Heart right ventricle (tissue), 16 donors: ENCODE measurements at regions not wholly inside any gene's neighbourhood (a gene's known extent, or its start where the extent isn't known, plus 50 kb on each side); places are given as distances from the start of the nearest gene placed in this dataset.

Experiments used
- ATAC-seq, 8 donors: fragments of 200-7000 bp; cut with Tn5 transposase; one replicate each; pipeline ENCODE4 v1.9.1; 2020; ENCODE audit warnings: mild to moderate bottlenecking in 8 of 8, moderate library complexity in 8 of 8, moderate number of reproducible peaks in 1 of 8
- DNase-seq, 2 donors: peaks; one replicate each; pipeline ENCODE4 v3.0.0-alpha.2; 2020
- H3K27ac ChIP-seq, 10 donors: fragments of 200-600 bp; sonication (generic) in 2 of 10; one replicate each; pipeline versions ENCODE4 v1.5.0 to v1.8.0; 2020 to 2022; ENCODE audit warnings: mild to moderate bottlenecking in 3 of 10
- H3K27me3 ChIP-seq, 7 donors: fragments of 200-600 bp; one replicate each; pipeline ENCODE4 v1.8.0; 2021 to 2022; ENCODE audit warnings: mild to moderate bottlenecking in 2 of 7
- H3K36me3 ChIP-seq, 9 donors: fragments of 200-600 bp; sonication (generic) in 1 of 9; one replicate each; pipeline versions ENCODE4 v1.5.0 to v1.8.0; 2020 to 2022; ENCODE audit warnings: mild to moderate bottlenecking in 2 of 9
- H3K4me1 ChIP-seq, 9 donors: fragments of 200-600 bp; sonication (generic) in 1 of 9; one replicate each; pipeline versions ENCODE4 v1.5.0 to v1.8.0; 2020 to 2022; ENCODE audit warnings: mild to moderate bottlenecking in 4 of 9
- H3K4me3 ChIP-seq, 10 donors: fragments of 200-600 bp; sonication (generic) in 2 of 10; one replicate each; pipeline versions ENCODE4 v1.5.0 to v1.8.0; 2020 to 2022; ENCODE audit warnings: mild to moderate bottlenecking in 7 of 10, moderate library complexity in 2 of 10
- H3K9me3 ChIP-seq, 11 donors: fragments of 200-600 bp in 10 of 11; sonication (generic) in 2 of 11; one replicate each; pipeline versions ENCODE4 v1.5.0 to v1.8.0; 2013 to 2022; ENCODE audit warnings: mild to moderate bottlenecking in 2 of 11, control low read depth in 1 of 11, moderate library complexity in 1 of 11
- CTCF ChIP-seq, 9 donors: fragments of 200-600 bp; sonication (generic) in 2 of 9; IDR thresholded peaks; one replicate each; pipeline versions ENCODE4 v1.5.0 to v1.8.0; 2021 to 2022; ENCODE audit warnings: antibody characterized with exemption in 9 of 9, mild to moderate bottlenecking in 5 of 9, moderate library complexity in 1 of 9
- WGBS, 2 donors: extraction: QIAGEN DNeasy Blood & Tissue Kit; methylation state at CpG; one replicate each; pipeline ENCODE4 v1.1.7; 2013; ENCODE audit warnings: inconsistent platforms in 1 of 2; 5-methylcytosine and 5-hydroxymethylcytosine counted together
- intact Hi-C, 10 donors: fragments of 100-400 bp; cut with DNase I; formaldehyde crosslinking; loops; one replicate each; pipeline versions ENCODE4 v1.11.1 to v1.14.2; 2022
- donor health status: Arrhythmogenic right ventricular cardiomyopathy.
- donor health status: ischemic (EF 13 %, LVEDD 7.1; RV severe dilation, severe dysfunction).
- donor health status: healthy with polysubstance abuse.
- donor health status: DM: no; HTN: yes; CAD: no.
- donor health status: DM: no; HTN: no; CAD: no.
- donor health status: ischemic (EF 25% LVEDD 6.9; RV normal size, moderate dysfunction).
- donor health status: ischemic (EF 25% LVEDD 5.7; RV mildly dilated, moderate dysfunction).
- donor health status: healthy.
- donor health status: DM: yes; HTN: yes; CAD: no.
- donor health status: Ischemic cardiomyopathy.
- donor health status: ischemic (EF 35%, LVEDD 5.7; RV mildly dilated, moderate dysfunction).
- donor health status: nonischemic (EF 11% LVEDD 7.7; RV severe dilation, severe dysfunction).
- donor health status: DM: yes; HTN: yes; CAD: no.
- donor health status: PGD.
- donor health status: ischemic (EF 29% LVEDD 5.4; RV normal size, mild dysfunction).
- donor health status: nonischemic (EF 23%, LVEDD 6.1; RV moderate dilation, normal function).

- ATAC-seq (peak in 1 of 8 donors; percentile 38), DNase-seq (no peak)
- Histone ChIP-seq H3K27ac (no peak overlapping the region), H3K4me1 (peaks cover 0 to 12% (median 4%) of the 10 kb centered on the region in 9 donors), H3K36me3 (no peaks in the 10 kb centered on the region), H3K9me3 (peaks cover 0 to 11% (median 0%) of the 10 kb centered on the region in 11 donors), H3K27me3 (no peaks in the 10 kb centered on the region), H3K4me3 (no peak overlapping the region)
- intact Hi-C loops, result loop anchor here in 9 of 10 donors (1.0 to 10.0 kb wide), 10 partner anchors 189 to 621 kb away; partner anchors contain the start of gene ST8SIA2 (in 1 of the 9)
- TF ChIP-seq CTCF (IDR thresholded peaks at IDR 0.05), result no peak
- 66 to 67% methylated on average over 7 of the region's 7 CpGs for WGBS, 2 donors
These were observed 60.2 kb upstream of the FAM174B start for GRCh38 chr15:92715758-92716157.

GRCh38 chr15:92719021-92719420 is 63.4 kb upstream of the FAM174B start:
- H3K36me3 ChIP-seq, result no peaks in the 10 kb centered on the region
- H3K4me3 ChIP-seq, result no peak overlapping the region
- peaks cover 0 to 10% (median 4%) of the 10 kb centered on the region in 9 donors for H3K4me1 ChIP-seq
- H3K9me3 ChIP-seq, result peaks cover 0 to 18% (median 0%) of the 10 kb centered on the region in 11 donors
- ATAC-seq, result no peak
- intact Hi-C loops, result loop anchor here in 6 of 10 donors (5.0 to 10.0 kb wide), 5 partner anchors 197 to 624 kb away; partner anchors contain the start of gene ST8SIA2 (in 1 of the 6)
- no peak for DNase-seq
- no peak overlapping the region for H3K27ac ChIP-seq
- no peaks in the 10 kb centered on the region for H3K27me3 ChIP-seq
- 74 to 78% methylated on average over 4 of the region's 4 CpGs for WGBS, 2 donors
- TF ChIP-seq CTCF (IDR thresholded peaks at IDR 0.05), result no peak

GRCh38 chr15:92724144-92724543 is 68.6 kb upstream of the FAM174B start:
- Histone ChIP-seq H3K27me3 (no peaks in the 10 kb centered on the region), H3K4me3 (no peak overlapping the region), H3K4me1 (no peaks in the 10 kb centered on the region), H3K9me3 (peaks cover 0 to 7% (median 0%) of the 10 kb centered on the region in 11 donors), H3K27ac (no peak overlapping the region), H3K36me3 (no peaks in the 10 kb centered on the region)
- ATAC-seq, result no peak
- DNase-seq, result no peak
- 80 to 82% methylated on average over 2 of the region's 2 CpGs for WGBS, 2 donors
- no peak for TF ChIP-seq CTCF (IDR thresholded peaks at IDR 0.05)
- intact Hi-C loops, result no loop called here

- H3K27ac ChIP-seq, result no peak overlapping the region
- 93% methylated on average over 2 of the region's 2 CpGs for WGBS, 2 donors
- intact Hi-C loops, result no loop called here
- no peak for TF ChIP-seq CTCF (IDR thresholded peaks at IDR 0.05)
- H3K4me1 ChIP-seq, result no peaks in the 10 kb centered on the region
- ATAC-seq (no peak), DNase-seq (no peak)
- H3K4me3 ChIP-seq, result no peak overlapping the region
- no peaks in the 10 kb centered on the region for H3K36me3 ChIP-seq
- peaks cover 0 to 7% (median 0%) of the 10 kb centered on the region in 11 donors for H3K9me3 ChIP-seq
- no peaks in the 10 kb centered on the region for H3K27me3 ChIP-seq
These were observed 69.6 kb upstream of the FAM174B start for GRCh38 chr15:92725171-92725570.
